Gastrocnemius medialis (tissue), 4 donors: ENCODE measurements at regions not wholly inside any gene's neighbourhood (a gene's known extent, or its start where the extent isn't known, plus 50 kb on each side); places are given as distances from the start of the nearest gene placed in this dataset.

Source experiments
- ATAC-seq, 2 donors: fragments of 150-250 bp; one replicate each; pipeline ENCODE4 v1.9.1; 2016
- DNase-seq, 2 donors: peaks; one replicate each; pipeline ENCODE4 v3.0.0-alpha.2; 2019
- H3K27ac ChIP-seq, 4 donors: fragments of 200-600 bp; sonication (generic); 1 replicate in 1 of 4; 2 replicates in 3 of 4; pipeline ENCODE4 v1.5.1; 2016 to 2018; ENCODE audit warnings: mild to moderate bottlenecking in 2 of 4, moderate library complexity in 1 of 4
- H3K27me3 ChIP-seq, 3 donors: fragments of 200-600 bp; sonication (generic) in 2 of 3; 1 replicate in 1 of 3; 2 replicates in 2 of 3; pipeline versions ENCODE4 v1.5.1 to v1.6.0; 2016 to 2019; ENCODE audit warnings: mild to moderate bottlenecking in 1 of 3, moderate library complexity in 1 of 3
- H3K36me3 ChIP-seq, 2 donors: fragments of 200-600 bp; sonication (generic) in 1 of 2; one replicate each; pipeline ENCODE4 v1.5.1; 2017 to 2018
- H3K4me1 ChIP-seq, 2 donors: fragments of 200-600 bp; sonication (generic) in 1 of 2; one replicate each; pipeline ENCODE4 v1.5.1; 2016 to 2017; ENCODE audit warnings: mild to moderate bottlenecking in 2 of 2
- H3K4me3 ChIP-seq, 4 donors: fragments of 200-600 bp; sonication (generic) in 3 of 4; 1 replicate in 1 of 4; 2 replicates in 3 of 4; pipeline ENCODE4 v1.5.1; 2016 to 2019; ENCODE audit warnings: mild to moderate bottlenecking in 2 of 4
- H3K9me3 ChIP-seq, 3 donors: fragments of 200-600 bp; sonication (generic) in 2 of 3; 1 replicate in 1 of 3; 2 replicates in 2 of 3; pipeline ENCODE4 v1.5.1; 2016 to 2019
- POLR2A ChIP-seq, 2 donors: fragments of 450-650 bp; IDR thresholded peaks; one replicate each; pipeline ENCODE4 v1.6.1; 2017; ENCODE audit warnings: antibody characterized with exemption in 2 of 2, mild to moderate bottlenecking in 2 of 2, moderate library complexity in 2 of 2
- in situ Hi-C, 4 donors: fragments of 200-750 bp; cut with MboI; loops; one replicate each; pipeline versions ENCODE4 v1.15.0 to v1.8.0; 2017; ENCODE audit warnings: low sequenced_read_pairs in 4 of 4
- intact Hi-C: fragments of 100-400 bp; cut with DNase I; formaldehyde crosslinking; loops from one replicate; pipeline ENCODE4 v1.15.1; 2023; ENCODE audit warnings: low total_unique reads
- TF ChIP-seq, protein P1 (sequence below), 5 experiments: fragments of 450-650 bp in 3 of 5; fragments of 200-600 bp in 2 of 5; sonication (generic) in 2 of 5; IDR thresholded peaks in 4 of 5; conservative IDR thresholded peaks in 1 of 5; 1 replicate in 4 of 5; 2 replicates in 1 of 5; pipeline ENCODE4 v1.5.1; 2016 to 2019; ENCODE audit warnings: antibody characterized with exemption in 5 of 5, mild to moderate bottlenecking in 3 of 5, moderate library complexity in 3 of 5

DNA sequence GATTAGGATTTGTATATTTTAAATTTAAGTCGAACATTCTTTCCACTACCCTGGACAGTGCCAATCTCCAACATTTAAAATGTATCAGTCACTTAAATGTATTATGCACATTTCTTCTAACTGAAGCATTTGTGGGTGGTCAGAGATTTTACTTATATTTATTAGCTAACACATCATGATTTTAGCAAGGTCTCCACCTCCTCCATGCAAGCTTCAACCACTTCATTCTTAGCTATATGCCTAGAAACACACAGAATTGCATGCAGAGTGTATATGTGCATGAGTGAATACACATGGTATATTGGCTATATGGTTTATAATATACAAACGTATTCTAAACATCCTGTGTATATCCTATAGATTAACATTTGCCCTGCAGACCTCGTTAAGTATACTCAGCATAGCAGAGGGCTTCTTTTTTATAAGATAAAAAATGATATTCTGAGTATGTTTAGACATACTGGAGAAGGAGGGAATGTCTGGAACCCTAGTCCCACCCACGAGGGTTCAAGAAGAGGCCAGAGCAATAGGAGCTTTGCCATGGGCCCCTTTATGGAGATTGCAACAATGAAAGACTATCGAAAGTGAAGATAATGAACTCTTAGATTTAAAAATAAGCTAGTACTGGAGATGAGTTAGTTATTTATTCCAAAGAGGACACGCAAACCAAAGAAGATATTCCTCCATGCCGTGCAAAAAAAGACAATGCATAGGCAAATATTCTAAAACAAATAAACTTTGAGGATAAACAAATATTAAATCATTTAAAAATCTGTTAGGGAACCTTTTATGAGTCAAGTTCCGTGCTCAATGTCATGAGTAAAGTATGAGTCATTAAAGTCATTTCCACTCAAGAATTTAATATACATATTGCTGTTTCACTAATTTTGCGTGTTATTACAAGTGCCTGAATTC, 480.4 kb downstream of the SIPA1L2 start:
- no peaks in the 10 kb centered on the region for H3K4me1 ChIP-seq
- H3K27me3 ChIP-seq: no peaks in the 10 kb centered on the region
- intact Hi-C loops: no loop called here
- no peaks in the 10 kb centered on the region for H3K9me3 ChIP-seq
- H3K27ac ChIP-seq: no peak overlapping the region
- DNase-seq: no peak
- H3K4me3 ChIP-seq: no peak overlapping the region
- TF ChIP-seq, protein P1, sequence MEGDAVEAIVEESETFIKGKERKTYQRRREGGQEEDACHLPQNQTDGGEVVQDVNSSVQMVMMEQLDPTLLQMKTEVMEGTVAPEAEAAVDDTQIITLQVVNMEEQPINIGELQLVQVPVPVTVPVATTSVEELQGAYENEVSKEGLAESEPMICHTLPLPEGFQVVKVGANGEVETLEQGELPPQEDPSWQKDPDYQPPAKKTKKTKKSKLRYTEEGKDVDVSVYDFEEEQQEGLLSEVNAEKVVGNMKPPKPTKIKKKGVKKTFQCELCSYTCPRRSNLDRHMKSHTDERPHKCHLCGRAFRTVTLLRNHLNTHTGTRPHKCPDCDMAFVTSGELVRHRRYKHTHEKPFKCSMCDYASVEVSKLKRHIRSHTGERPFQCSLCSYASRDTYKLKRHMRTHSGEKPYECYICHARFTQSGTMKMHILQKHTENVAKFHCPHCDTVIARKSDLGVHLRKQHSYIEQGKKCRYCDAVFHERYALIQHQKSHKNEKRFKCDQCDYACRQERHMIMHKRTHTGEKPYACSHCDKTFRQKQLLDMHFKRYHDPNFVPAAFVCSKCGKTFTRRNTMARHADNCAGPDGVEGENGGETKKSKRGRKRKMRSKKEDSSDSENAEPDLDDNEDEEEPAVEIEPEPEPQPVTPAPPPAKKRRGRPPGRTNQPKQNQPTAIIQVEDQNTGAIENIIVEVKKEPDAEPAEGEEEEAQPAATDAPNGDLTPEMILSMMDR (IDR thresholded peaks at IDR 0.05 in 4 of 5, conservative IDR thresholded peaks at IDR 0.05 in 1 of 5): no peak
- TF ChIP-seq POLR2A (IDR thresholded peaks at IDR 0.05): no peak
- no peak for ATAC-seq
- in situ Hi-C loops: no loop called here
- H3K36me3 ChIP-seq: no peaks in the 10 kb centered on the region

DNA sequence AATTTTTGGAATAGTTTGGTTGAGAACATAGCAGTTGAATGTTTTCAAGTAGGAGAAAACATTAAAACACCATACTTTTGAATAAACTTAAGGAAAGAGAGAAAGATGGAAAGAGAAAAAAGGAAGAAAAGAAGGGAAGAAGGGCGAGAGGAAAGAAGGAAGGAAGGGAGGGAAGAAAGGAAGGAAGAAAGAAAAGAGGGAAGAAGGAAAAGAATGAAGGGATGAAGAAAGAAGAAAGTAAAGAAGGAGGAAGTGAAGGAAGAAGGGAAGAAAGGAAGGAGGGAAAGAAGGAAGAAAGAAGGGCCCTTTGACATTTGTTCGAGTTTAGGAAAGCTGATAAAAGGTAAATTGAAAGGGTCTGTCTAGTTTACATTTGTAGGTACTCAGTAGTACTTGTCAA, 482.7 kb downstream of the SIPA1L2 start:
- H3K27ac ChIP-seq: no peak overlapping the region
- no peak for DNase-seq
- intact Hi-C loops: no loop called here
- ATAC-seq: no peak
- no peak for TF ChIP-seq POLR2A (IDR thresholded peaks at IDR 0.05)
- TF ChIP-seq, protein P1 (IDR thresholded peaks at IDR 0.05 in 4 of 5, conservative IDR thresholded peaks at IDR 0.05 in 1 of 5): no peak
- no peaks in the 10 kb centered on the region for H3K36me3 ChIP-seq
- no peaks in the 10 kb centered on the region for H3K27me3 ChIP-seq
- in situ Hi-C loops: no loop called here
- H3K4me3 ChIP-seq: no peak overlapping the region
- H3K9me3 ChIP-seq: no peaks in the 10 kb centered on the region
- H3K4me1 ChIP-seq: no peaks in the 10 kb centered on the region

GRCh38 chr1:232146514-232146913, 483.4 kb downstream of the SIPA1L2 start:
- no peak for ATAC-seq
- intact Hi-C loops (no loop called here), in situ Hi-C loops (no loop called here)
- no peak for DNase-seq
- H3K4me1 ChIP-seq: no peaks in the 10 kb centered on the region
- H3K27me3 ChIP-seq: no peaks in the 10 kb centered on the region
- no peak overlapping the region for H3K4me3 ChIP-seq
- no peaks in the 10 kb centered on the region for H3K9me3 ChIP-seq
- H3K27ac ChIP-seq: no peak overlapping the region
- no peak for TF ChIP-seq POLR2A (IDR thresholded peaks at IDR 0.05)
- H3K36me3 ChIP-seq: no peaks in the 10 kb centered on the region

DNA sequence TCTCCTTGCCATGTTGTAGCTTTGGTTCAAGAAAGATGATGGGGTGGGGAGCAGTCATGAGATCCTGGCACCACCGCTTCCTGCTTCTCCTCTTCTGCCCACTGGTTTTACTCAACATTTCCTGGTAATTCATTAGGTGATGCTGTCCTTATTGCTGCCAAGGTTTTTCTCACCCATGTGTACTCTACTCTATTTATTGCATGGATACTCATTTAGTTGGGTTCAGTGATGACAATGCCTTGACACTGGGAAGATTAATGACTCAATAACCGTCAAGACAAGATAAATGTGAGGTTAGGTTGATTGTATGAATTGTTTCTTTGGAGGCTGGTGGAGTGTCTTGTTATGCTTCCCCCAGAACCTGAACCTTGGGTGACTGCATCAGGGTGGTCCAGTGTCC, 484.2 kb downstream of the SIPA1L2 start:
- no peak for TF ChIP-seq POLR2A (IDR thresholded peaks at IDR 0.05)
- TF ChIP-seq, protein P1 (IDR thresholded peaks at IDR 0.05 in 4 of 5, conservative IDR thresholded peaks at IDR 0.05 in 1 of 5): no peak
- no peak overlapping the region for H3K4me3 ChIP-seq
- ATAC-seq (no peak), DNase-seq (no peak)
- no peaks in the 10 kb centered on the region for H3K27me3 ChIP-seq
- H3K9me3 ChIP-seq: no peaks in the 10 kb centered on the region
- no peaks in the 10 kb centered on the region for H3K4me1 ChIP-seq
- H3K27ac ChIP-seq: no peak overlapping the region
- intact Hi-C loops (no loop called here), in situ Hi-C loops (no loop called here)
- no peaks in the 10 kb centered on the region for H3K36me3 ChIP-seq

- DNase-seq (no peak), ATAC-seq (no peak)
- Histone ChIP-seq H3K4me3 (no peak overlapping the region), H3K27ac (no peak overlapping the region), H3K4me1 (no peaks in the 10 kb centered on the region), H3K27me3 (no peaks in the 10 kb centered on the region), H3K9me3 (no peaks in the 10 kb centered on the region), H3K36me3 (no peaks in the 10 kb centered on the region)
- in situ Hi-C loops: no loop called here
- no peak for TF ChIP-seq POLR2A (IDR thresholded peaks at IDR 0.05)
- TF ChIP-seq, protein P1 (IDR thresholded peaks at IDR 0.05 in 4 of 5, conservative IDR thresholded peaks at IDR 0.05 in 1 of 5): no peak
- intact Hi-C loops: no loop called here
Measured at GRCh38 chr1:232144696-232145230, 485.2 kb downstream of the SIPA1L2 start.
